HG03045 (cell line): ENCODE measurements at regions not wholly inside any gene's neighbourhood (a gene's known extent, or its start where the extent isn't known, plus 50 kb on each side); places are given as distances from the start of the nearest gene placed in this dataset.

Experiments used
- ATAC-seq: cut with Tn5 transposase; IDR thresholded peaks from one replicate; pipeline ENCODE4 v1.9.1; 2021; ENCODE audit warnings: mild to moderate bottlenecking, moderate library complexity; ENCODE audit not compliant: unreplicated experiment

- no peak for ATAC-seq
Measured at GRCh38 chr21:35360870-35361570, 311.9 kb upstream of the RUNX1 start.

- no peak for ATAC-seq
Measured at GRCh38 chr21:35359076-35359475, 310.0 kb upstream of the RUNX1 start.

- ATAC-seq = no peak
Measured at GRCh38 chr21:35358008-35358407, 308.9 kb upstream of the RUNX1 start.

GRCh38 chr21:35357041-35357780 lies 308.1 kb upstream of the RUNX1 start:
- ATAC-seq = no peak

- no peak for ATAC-seq
Measured at GRCh38 chr21:35354078-35354477, 305.0 kb upstream of the RUNX1 start.

- ATAC-seq = no peak
Measured at GRCh38 chr21:35352793-35353192, 303.7 kb upstream of the RUNX1 start.

- no peak for ATAC-seq
Measured at GRCh38 chr21:35352066-35352770, 303.1 kb upstream of the RUNX1 start.

GRCh38 chr21:35351434-35351833 lies 302.3 kb upstream of the RUNX1 start:
- ATAC-seq = no peak

- ATAC-seq = no peak
Measured at GRCh38 chr21:35350965-35351364, 301.9 kb upstream of the RUNX1 start.

- ATAC-seq = no peak
Measured at GRCh38 chr21:35349376-35350080, 300.4 kb upstream of the RUNX1 start.

- no peak for ATAC-seq
Measured at GRCh38 chr21:35348686-35349085, 299.6 kb upstream of the RUNX1 start.

GRCh38 chr21:35346697-35347096 lies 297.6 kb upstream of the RUNX1 start:
- no peak for ATAC-seq

GRCh38 chr21:35345954-35346353 lies 296.9 kb upstream of the RUNX1 start:
- no peak for ATAC-seq

- no peak for ATAC-seq
Measured at GRCh38 chr21:35344582-35344981, 295.5 kb upstream of the RUNX1 start.

- no peak for ATAC-seq
Measured at GRCh38 chr21:35343046-35343819, 294.1 kb upstream of the RUNX1 start.

- no peak for ATAC-seq
Measured at GRCh38 chr21:35342440-35342839, 293.3 kb upstream of the RUNX1 start.

GRCh38 chr21:35340273-35340672 lies 291.2 kb upstream of the RUNX1 start:
- no peak for ATAC-seq

GRCh38 chr21:35338881-35339632 lies 290.0 kb upstream of the RUNX1 start:
- no peak for ATAC-seq

- no peak for ATAC-seq
Measured at GRCh38 chr21:35338281-35338680, 289.2 kb upstream of the RUNX1 start.

- ATAC-seq = no peak
Measured at GRCh38 chr21:35337573-35337972, 288.5 kb upstream of the RUNX1 start.
